22Rv1 (cell line): ENCODE measurements at regions not wholly inside any gene's neighbourhood (a gene's known extent, or its start where the extent isn't known, plus 50 kb on each side); places are given as distances from the start of the nearest gene placed in this dataset.

Source experiments
- H3K27ac ChIP-seq: fragments of 450-650 bp; 2 replicates; pipeline ENCODE4 v1.5.1; 2017
- ZFX ChIP-seq: fragments of 450-650 bp; IDR thresholded peaks from 2 replicates; pipeline ENCODE4 v1.6.1; 2017; ENCODE audit warnings: antibody characterized with exemption, borderline replicate concordance
- TF ChIP-seq, protein P1 (sequence below): fragments of 450-650 bp; IDR thresholded peaks from 2 replicates; pipeline ENCODE4 v1.5.1; 2017; ENCODE audit warnings: mild to moderate bottlenecking

DNA sequence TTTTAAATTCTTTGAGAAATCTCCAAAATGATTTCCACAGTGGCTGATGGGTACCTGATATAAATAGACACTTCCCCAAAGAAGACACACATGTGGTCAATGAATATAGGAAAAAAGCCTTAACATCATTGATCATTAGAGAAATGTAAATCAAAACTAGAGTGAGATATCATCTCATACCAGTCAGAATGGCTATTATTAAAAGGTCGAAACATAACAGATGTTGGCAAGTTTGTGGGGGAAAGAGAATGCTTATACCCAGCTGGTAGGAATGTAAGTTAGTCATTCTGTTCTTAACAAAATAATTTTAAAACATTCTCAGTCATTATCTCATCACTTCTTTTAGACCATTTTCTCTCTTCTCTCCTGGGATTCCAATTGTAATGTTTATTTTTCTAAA lies 1666.0 kb upstream of the ACO1 start:
- no peak overlapping the region for H3K27ac ChIP-seq
- TF ChIP-seq, protein P1, sequence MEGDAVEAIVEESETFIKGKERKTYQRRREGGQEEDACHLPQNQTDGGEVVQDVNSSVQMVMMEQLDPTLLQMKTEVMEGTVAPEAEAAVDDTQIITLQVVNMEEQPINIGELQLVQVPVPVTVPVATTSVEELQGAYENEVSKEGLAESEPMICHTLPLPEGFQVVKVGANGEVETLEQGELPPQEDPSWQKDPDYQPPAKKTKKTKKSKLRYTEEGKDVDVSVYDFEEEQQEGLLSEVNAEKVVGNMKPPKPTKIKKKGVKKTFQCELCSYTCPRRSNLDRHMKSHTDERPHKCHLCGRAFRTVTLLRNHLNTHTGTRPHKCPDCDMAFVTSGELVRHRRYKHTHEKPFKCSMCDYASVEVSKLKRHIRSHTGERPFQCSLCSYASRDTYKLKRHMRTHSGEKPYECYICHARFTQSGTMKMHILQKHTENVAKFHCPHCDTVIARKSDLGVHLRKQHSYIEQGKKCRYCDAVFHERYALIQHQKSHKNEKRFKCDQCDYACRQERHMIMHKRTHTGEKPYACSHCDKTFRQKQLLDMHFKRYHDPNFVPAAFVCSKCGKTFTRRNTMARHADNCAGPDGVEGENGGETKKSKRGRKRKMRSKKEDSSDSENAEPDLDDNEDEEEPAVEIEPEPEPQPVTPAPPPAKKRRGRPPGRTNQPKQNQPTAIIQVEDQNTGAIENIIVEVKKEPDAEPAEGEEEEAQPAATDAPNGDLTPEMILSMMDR = no peak
- no peak for TF ChIP-seq ZFX

DNA sequence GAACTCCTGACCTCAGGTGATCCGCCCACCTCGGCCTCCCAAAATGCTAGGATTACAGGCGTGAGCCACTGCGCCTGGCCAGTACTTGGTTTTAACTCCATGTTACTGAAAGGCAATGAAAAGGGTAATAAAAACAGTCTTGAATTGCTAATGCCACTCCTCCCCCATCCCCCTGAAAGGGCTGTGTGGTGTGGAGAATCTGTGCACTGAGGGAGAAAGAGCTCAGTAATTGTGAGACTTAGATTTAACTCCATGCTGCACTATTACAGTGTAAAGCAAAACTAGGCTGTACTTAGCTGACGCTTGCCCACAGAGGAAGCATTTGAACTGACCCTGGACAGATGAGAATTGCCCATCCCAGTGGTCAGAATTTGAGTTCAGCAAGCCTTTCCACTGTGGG lies 1662.4 kb upstream of the ACO1 start:
- TF ChIP-seq, protein P1 = no peak
- no peak for TF ChIP-seq ZFX
- H3K27ac ChIP-seq = no peak overlapping the region

DNA sequence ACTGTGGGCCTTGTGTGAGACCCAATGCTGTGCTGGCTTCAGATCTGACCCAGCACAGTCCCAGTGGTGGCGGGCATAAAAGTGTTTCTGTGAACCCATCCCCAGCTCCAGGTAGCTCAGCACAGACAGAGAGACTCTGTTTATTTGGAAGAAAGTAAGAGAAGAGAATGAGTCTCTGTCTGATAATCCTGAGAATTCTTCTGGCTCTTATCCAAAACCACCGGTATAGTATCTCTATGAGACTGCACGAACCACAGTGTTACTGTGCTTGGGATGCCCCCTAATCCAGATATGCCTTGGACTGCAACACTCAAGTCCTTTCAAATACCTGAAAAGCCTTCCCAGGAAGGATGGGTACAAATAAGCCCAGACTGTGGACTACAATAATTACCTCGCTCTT lies 1660.8 kb upstream of the ACO1 start:
- TF ChIP-seq, protein P1 = no peak
- no peak for TF ChIP-seq ZFX
- H3K27ac ChIP-seq = no peak overlapping the region

DNA sequence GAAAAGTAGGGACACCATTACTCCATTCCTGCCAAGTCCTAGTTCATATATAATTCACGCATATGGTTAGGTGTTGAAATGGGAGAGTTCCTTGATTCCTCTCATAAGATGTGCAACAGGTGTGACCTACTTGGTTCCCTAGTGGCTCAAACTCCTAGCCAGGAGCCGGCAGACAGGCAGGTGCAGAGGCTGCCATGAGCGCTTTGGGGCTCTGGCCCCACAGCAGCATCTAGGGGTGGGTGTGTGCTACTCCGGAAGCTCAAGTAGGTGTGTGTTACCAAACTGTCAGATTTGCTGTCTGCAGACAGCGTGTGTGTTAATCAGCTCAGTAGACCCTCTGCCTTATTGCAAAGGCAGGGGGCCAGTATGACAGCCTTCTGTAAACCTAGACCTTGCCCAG lies 1652.4 kb upstream of the ACO1 start:
- no peak overlapping the region for H3K27ac ChIP-seq
- TF ChIP-seq ZFX = no peak
- TF ChIP-seq, protein P1 = no peak

DNA sequence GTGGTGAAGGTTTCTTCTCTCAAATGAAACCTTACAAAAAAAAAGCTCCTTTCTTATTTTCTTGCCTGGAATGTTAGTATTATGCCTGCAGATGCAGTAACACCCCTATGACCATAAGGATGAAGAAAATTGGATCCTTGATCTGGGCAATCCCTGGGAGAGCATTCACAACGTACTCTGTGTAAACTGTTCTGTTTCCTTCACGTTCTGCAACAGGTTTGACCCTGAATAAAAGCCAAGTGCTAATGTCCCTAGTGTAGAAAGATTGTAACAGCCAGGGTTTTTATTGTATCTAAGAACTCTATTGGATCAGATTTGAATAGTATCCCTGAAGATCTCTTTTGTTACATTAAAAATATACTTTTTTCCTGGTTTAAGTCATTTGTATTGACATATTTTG lies 1639.6 kb upstream of the ACO1 start:
- TF ChIP-seq, protein P1 = no peak
- no peak overlapping the region for H3K27ac ChIP-seq

DNA sequence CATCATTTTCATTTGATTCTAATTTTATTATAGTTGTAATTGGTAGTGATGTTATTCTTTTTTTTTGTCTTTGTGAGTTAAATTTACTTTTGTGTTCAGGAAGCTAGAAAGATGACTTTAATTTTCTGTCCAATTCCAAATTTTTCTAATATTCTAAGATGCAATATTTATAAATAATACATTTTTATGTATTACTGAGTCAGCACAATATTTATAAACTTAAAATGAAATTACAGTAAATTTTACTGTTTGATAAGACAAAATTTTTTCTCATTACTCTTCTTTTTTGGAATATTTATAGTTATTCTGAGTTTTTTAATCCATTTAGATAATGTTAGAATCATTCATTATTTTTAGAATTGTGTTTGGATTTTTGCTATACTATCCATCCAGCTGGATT lies 1637.9 kb upstream of the ACO1 start:
- no peak for TF ChIP-seq ZFX
- TF ChIP-seq, protein P1 = no peak
- no peak overlapping the region for H3K27ac ChIP-seq

DNA sequence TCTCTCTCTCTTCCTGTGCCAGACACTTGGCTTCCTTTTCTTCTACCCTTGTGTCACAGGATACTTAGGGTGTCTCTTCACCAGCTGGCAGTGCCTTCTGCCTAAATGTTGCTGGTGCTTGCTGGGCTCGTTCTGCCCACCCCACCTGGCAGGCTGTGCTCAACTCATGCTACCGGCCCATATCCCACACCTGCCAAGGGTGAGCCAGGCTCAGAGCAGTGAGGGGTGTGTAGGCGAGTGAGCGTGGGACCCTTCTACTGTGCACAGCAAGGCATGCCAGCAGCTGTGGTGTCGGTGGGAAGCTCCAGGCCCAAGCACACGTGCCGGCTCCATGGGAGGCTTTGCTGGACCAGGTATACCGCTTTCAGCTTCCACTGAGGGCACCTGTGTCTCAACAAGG lies 1626.7 kb upstream of the ACO1 start:
- TF ChIP-seq ZFX = no peak

DNA sequence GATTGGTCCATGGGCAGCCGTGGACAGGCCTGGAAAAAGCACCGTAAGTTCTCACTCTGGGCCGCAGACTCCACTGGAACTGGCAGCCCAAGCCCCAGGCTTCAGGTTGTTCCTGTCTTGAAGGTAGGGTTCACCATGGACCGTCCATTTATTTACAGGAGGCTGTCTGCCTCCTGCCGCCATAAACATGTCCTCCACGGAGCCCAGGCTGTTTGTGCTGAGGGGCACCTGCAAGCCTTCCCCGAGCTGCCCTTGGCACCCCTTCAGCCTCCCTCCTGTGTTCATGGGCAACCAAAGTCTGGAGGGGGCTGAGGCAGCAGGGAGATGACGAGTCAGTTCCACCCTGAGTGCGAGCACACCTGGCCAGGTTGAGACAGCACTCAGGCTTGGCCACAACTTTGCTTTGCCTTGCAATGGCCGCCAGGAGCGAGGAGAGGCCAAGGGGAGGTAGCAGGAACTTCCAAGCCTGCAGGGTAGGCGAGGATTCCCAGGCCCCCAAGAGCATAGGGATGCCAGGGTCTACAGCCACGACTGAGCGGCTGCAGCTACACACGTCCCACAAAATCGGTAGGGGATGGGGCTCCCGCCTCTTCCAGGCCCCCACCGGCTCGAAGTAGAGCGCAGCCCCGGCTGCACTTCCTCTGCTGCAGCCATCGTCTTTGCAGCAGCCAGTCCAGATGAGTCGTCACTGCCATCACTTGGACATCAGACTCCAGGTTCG lies 1625.6 kb upstream of the ACO1 start:
- no peak overlapping the region for H3K27ac ChIP-seq
- TF ChIP-seq ZFX = no peak
- TF ChIP-seq, protein P1 = no peak

More for the DNA sequence above, 1626.7 kb upstream of the ACO1 start:
- H3K27ac ChIP-seq = no peak overlapping the region
